Sigmoid colon (tissue), 4 donors: ENCODE measurements at regions not wholly inside any gene's neighbourhood (a gene's known extent, or its start where the extent isn't known, plus 50 kb on each side); places are given as distances from the start of the nearest gene placed in this dataset.
A peak's percentile ranks its signal among the peaks of the same experiment; 100 is the strongest.

Experiments used
- POLR2A ChIP-seq, 2 donors: fragments of 450-650 bp; IDR thresholded peaks; one replicate each; pipeline ENCODE4 v1.6.1; 2016; ENCODE audit warnings: antibody characterized with exemption in 2 of 2, mild to moderate bottlenecking in 2 of 2, moderate library complexity in 2 of 2
- POLR2AphosphoS5 ChIP-seq, 4 donors: sonication (generic); formaldehyde crosslinking; IDR thresholded peaks; one replicate each; pipeline ENCODE4 v1.6.1; 2017; ENCODE audit warnings: antibody characterized with exemption in 4 of 4
- TF ChIP-seq, protein P1 (sequence below), 4 experiments: fragments of 450-650 bp in 3 of 4; fragments of 200-600 bp in 1 of 4; IDR thresholded peaks; one replicate each; pipeline ENCODE4 v1.5.1; 2016 to 2019; ENCODE audit warnings: antibody characterized with exemption in 4 of 4, mild to moderate bottlenecking in 3 of 4, moderate library complexity in 2 of 4

- peak in 3 of 4 donors; percentile 24 to 48 (median 41) for TF ChIP-seq POLR2AphosphoS5 (IDR thresholded peaks at IDR 0.05)
- TF ChIP-seq, protein P1, sequence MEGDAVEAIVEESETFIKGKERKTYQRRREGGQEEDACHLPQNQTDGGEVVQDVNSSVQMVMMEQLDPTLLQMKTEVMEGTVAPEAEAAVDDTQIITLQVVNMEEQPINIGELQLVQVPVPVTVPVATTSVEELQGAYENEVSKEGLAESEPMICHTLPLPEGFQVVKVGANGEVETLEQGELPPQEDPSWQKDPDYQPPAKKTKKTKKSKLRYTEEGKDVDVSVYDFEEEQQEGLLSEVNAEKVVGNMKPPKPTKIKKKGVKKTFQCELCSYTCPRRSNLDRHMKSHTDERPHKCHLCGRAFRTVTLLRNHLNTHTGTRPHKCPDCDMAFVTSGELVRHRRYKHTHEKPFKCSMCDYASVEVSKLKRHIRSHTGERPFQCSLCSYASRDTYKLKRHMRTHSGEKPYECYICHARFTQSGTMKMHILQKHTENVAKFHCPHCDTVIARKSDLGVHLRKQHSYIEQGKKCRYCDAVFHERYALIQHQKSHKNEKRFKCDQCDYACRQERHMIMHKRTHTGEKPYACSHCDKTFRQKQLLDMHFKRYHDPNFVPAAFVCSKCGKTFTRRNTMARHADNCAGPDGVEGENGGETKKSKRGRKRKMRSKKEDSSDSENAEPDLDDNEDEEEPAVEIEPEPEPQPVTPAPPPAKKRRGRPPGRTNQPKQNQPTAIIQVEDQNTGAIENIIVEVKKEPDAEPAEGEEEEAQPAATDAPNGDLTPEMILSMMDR (IDR thresholded peaks at IDR 0.05), result no peak
- TF ChIP-seq POLR2A (IDR thresholded peaks at IDR 0.05), result no peak
Measured at GRCh38 chr15:31870328-31871165, 159.8 kb upstream of the CHRNA7 start, which contains the start of gene OTUD7A.
